ENCODE measurements at regions not wholly inside any gene's neighbourhood (a gene's known extent, or its start where the extent isn't known, plus 50 kb on each side); places are given as distances from the start of the nearest gene placed in this dataset.

- no peak for DNase-seq
Observed at GRCh38 chr3:168273036-168273435, 177.3 kb upstream of the GOLIM4 start.

DNA sequence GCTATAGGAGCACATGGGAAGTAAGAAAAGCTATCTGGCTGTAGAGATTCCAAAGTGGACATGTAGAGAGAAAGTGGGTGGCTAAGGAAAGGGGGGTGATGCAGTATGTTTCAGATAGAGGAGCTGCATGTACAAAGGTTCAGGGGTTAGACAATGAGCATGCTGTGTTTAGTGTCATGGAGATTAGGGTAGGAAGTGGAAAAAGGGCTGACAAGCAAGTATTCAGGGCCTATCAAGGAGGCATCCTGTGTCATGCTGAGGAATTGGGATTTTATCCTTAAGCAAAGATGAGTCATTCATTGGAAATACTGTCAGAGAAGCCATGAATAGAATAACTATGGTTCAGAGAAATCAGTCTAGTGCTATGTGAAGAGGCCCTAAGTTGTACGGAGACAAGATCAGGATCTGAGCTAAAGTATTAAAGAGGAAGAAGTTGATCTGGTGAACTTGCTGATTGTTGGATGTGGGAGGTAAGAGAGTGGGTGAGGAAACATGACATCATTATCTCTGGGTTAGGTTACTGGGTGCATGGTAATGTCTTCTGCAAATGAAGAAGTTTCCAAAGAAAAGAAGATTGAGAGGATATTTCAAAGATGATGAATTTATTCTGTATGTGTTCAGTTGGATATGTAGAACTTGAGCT, 176.7 kb upstream of the GOLIM4 start:
- DNase-seq = no peak

DNA sequence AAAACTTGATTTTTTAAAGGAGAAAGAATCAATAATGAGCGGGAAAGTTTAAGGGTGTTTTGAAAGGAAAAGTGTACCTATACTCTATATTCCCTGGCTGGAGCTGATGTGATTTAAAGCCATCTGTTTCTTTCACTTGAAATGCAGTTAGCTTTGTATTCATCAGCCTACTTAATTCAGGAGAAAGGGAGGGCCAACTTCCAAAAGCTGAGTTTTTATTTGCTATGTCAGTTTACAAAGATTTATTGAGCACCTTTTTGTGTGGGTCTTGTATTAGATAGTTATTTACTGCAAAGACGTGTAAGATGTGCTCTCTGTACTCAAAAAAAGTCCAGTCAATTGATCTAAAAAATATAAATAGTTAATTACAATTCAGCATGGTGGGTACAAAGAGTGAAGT, 176.2 kb upstream of the GOLIM4 start:
- DNase-seq = no peak

GRCh38 chr3:168269001-168269400, 173.3 kb upstream of the GOLIM4 start:
- DNase-seq = no peak

DNA sequence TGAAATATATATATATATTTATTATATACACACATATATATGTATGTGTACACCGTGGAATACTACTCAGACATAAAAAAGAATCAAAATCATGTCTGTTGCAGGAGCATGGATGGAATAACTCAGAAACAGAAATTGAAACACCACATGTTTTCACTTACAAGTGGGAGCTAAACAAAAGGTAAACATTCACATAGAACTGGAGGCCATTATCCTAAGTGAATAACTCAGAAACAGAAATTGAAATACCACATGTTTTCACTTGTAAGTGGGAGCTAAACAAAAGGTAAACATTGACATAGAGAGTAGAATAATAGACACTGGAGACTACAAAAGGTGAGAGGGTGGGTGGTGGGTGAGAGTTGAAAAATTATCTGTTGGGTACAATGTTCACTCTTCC, 171.5 kb upstream of the GOLIM4 start:
- DNase-seq = no peak

DNA sequence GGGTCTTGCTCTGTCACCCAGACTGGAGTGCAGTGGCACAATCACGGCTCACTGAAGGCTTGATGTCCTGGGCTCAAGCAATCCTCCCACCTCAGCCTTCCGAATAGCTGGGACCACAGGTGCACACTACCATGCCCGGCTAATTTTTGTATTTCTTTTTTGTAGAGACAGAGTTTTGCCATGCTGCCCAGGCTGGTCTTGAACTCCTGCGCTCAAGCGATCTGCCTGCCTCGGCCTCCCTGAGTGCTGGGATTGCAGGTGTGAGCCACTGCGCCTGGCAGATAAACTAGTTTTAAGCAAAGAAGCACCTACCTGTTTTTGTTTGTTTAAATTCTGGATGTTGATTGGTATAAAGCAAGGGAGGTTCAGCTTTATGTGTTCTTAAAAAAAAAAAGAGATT, 170.6 kb upstream of the GOLIM4 start:
- no peak for DNase-seq

DNA sequence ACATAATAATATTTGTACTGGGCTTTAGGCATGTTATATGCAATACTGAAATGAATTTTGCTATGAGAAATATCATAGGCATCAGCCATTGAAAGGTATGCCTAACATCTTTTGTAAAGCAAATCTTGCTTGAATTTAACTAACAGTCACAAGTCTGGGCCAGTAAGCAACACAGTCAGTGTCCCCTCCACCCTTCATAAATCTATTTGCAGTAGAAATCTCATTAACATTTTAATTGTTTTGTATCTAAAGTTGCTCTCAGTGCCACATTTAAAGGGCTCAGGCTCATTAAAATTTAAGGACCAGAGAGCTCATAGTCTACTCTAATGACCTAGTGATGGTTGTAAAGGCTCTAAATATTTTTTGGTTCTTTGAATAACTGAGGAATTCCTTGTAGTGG, 167.2 kb upstream of the GOLIM4 start:
- DNase-seq = no peak

DNA sequence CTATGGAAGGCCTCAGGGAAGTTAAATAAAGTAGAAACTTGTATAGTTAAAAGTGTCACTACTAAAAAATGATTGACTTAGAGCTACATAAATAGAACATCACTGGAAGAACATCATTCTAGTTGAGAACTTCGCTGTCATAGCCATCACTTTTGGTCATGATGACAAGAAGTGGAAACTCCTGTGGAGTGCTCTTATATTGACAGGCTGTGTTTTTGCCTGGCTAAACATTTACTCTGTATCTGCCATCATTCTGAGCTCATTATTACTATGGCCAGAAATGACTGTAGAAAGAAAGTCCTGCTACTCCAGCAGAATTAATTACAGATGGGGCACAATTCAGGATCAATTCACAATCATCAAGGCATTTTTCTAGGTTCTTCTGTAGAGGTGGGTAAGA, 165.1 kb upstream of the GOLIM4 start:
- no peak for DNase-seq

- no peak for DNase-seq
Observed at GRCh38 chr3:168251371-168251770, 155.6 kb upstream of the GOLIM4 start.

GRCh38 chr3:168250415-168250861, 154.7 kb upstream of the GOLIM4 start:
- no peak for DNase-seq

DNA sequence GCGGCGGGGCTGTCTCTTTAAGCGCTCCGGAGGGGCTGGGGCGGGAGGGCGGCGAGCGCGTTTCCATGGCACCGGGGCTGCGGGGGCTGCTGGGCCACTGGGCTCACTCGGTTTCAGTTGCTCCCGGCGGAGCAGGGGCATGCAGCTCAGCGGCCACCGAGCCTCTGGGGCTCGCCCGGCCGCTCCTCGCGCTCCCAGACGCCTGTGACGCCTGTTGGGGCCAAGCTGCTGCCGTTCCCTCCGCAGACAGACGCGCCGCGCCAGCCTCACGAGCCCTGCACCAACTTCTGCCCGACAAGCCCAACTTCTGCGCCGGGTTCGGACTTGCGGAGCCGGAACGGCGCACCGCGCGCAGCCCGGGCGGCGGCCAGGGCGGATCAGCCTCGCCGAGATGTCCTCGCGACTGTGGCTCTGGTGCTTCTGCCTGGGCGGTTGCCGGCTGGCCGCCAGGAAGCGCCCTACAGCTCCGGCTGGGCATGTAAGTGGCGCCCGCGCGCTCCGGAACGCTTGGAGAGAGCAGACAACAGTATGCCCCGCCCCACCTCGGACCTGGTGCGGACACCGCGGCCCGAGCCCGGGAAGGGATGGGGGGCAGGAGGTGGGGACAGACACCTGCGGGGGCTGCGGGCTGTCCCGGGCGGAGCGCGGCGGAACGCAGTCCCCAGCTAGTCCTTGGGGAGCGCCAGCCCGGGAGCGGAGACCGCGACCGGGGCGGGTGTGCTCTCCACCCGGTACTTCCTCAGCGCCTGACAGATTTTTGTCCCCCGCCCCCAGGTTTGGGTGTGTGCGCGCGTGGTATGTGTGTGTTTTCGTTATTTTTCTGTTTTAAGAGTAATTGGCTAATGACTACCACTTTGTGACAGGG, 154.1 kb upstream of the GOLIM4 start:
- DNase-seq = peak; percentile 36

DNA sequence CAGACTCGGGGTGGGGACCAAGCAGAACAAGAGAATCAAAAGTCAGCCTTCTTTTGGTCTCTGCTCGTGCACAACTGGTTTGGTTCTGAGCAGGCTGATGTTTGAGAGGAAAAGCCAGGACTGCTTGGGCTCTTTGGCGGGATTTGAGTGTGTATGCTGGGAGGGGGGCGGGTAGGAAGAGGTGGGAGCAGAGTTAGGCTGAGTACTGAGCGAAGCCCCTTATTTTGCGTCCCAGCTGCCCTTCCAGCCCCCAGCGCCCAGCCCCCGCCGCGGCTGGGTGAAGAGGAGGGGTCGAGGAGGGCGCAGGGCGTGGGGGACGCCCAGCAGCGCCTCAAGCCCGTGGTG, 153.5 kb upstream of the GOLIM4 start:
- DNase-seq = no peak

- no peak for DNase-seq
Observed at GRCh38 chr3:168248383-168249204, 152.9 kb upstream of the GOLIM4 start.

DNA sequence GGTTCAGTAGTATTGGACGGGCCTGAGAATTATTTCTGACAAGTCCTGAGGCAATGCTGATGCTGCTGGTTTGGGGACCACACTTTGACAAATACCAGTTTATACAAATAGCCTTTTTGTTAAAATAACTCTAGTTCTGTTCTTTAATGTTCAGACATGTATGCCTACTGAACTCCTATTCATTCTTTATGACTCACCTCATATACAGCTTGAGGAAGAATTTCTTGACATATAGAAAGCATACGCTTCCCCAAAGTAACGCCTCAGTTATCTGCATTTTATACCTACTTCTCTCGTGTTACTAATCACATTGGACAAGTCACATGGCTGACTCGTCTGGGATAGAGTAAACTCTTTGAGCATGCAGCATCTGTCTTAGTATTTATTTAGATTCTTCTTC, 145.4 kb upstream of the GOLIM4 start:
- no peak for DNase-seq

DNA sequence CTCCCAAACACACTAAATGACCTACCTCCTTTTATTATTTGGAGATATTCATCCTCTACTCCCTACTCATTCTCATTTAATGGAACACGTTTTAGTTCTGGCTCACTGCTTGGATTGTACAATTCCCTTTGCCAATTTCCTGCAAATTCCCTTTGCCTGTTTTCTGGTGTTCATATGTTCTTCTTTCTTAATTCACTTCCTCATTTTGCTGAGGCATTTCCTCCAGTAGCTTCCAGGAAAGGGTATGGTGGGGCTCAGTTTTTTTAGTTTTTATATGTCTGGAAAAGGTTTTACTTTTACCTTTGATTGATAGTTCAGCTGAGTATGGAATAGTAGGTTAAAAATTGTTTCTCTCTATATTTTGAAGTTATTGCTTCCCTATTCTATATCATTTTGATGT, 143.6 kb upstream of the GOLIM4 start:
- DNase-seq = no peak

DNA sequence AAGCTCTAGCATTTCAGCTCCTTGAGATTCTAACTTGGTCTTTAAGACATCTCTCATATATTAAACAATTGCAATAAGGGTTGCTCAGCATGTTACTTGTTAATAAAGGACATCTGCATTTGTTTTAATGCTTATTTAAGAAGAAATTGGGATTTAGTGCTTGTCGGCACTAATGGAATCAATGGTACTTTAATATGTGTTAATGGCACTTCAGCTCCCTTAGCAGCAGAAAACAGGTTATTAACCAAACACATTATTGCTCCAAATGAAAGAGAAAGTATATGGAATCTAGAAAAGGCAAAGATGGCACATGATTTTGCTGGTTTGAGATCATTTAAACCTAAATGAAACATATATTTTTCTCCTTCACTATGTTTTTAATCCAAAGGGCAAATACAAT, 137.3 kb upstream of the GOLIM4 start:
- DNase-seq = no peak

DNA sequence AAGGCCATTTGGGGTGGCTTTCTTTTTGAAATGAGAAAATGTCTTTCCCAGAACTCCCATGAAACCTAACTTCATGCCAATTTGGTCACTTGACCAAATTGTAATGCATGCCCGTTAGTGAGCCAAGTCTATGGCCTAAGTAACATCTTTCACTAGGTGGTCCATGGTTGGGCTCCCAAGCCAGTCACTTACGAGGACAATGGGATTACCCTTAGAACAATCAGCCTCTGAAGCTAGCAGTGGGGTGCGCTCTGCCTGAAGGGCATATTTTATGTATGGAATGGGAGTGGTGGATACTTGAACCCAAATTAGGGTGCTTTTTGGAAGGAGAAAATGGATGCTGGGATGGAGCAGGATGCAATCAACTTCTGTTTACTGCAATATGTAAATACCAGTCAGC, 127.4 kb upstream of the GOLIM4 start:
- DNase-seq = no peak

GRCh38 chr3:168220556-168220955, 124.8 kb upstream of the GOLIM4 start:
- DNase-seq = no peak

DNA sequence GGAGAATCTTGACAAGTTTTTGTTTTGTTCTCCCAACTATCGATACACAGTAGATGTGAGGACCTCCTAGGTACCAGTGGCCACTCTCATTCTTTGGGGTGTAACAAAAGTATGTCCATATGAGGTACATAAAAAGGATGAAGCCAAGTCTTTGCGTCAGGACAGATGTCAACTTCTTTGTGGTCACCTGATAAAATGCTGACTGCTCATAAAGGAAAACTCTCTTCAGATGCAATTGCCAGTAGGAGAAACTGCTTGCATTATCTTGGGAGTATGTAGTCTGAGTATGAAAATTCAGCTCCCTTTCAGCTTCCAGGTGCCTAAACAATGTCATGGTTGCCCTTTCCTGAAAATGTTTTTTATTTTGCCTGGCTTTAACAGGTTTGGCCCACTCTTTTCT, 123.8 kb upstream of the GOLIM4 start:
- no peak for DNase-seq

DNA sequence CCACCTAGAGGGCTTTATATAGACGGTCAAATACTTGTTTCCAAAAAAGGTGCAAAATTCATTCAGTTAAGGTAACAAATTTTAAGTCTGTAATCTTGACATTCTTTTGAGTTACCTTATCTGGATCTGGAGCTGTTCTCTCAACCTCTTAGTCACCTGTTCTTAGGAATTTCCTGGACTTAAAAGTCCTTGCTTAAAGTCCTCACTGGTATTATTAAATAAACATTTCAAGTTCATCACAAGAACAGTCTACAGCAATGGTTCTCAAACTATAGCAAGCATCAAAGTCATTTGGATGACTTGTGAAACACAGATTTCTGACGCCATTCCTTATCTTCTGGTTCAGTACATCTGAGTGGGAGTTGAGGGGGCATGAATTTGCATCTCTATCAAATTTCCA, 122.9 kb upstream of the GOLIM4 start:
- no peak for DNase-seq

DNA sequence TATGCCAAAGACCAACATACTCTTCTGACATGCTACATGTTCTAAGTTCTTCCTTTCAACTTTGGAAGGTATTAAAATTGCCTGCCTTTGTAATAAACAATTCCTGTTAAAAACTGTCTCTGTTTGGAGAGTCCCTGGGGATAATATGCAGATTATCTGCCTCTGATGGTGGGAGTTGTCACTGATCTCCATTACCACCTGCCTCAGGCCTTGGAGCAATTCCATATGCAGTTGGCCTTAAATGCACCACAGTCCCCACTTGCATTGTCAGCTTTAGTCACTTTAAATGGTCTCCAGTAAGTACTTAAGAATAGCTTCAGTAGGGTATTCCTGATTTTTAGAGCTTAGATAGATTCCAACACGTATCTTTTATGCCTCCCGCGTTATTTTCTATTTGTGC, 121.1 kb upstream of the GOLIM4 start:
- no peak for DNase-seq

- DNase-seq = no peak
Observed at GRCh38 chr3:168213920-168214319, 118.2 kb upstream of the GOLIM4 start.

DNA sequence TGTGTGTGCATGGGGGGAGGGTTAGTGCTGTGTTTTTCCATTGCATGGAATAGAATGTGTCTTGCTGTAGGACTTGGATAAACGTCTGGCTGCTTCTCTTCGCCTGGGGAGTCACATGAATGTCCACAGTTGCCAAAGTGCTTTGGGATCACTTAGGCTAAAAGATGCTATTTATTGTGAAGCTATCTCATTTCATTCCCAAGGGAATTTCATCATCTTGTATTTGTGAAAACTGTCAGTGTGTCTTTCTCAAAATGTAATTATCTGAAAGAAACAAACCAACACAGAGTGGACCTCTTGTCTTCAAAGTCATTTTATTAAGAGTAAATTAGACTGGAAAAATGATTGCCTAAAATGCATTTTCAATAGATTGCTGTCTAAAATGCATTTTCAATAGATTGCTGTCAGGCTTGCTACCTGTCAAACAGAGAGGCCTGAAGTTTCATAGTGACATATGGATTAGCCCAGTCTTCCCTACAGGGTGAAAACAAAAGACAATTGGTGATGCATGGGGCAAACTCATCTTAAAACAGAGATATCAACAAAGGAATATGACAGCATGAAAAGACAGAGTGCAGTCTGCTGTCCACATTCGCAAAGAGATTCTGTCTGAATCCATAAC, 117.1 kb upstream of the GOLIM4 start:
- no peak for DNase-seq
